Esophagus muscularis mucosa (tissue), 4 donors: ENCODE measurements at regions not wholly inside any gene's neighbourhood (a gene's known extent, or its start where the extent isn't known, plus 50 kb on each side); places are given as distances from the start of the nearest gene placed in this dataset.
"Not testable (repeated sequence)": the region's sequence is repeated elsewhere in the genome, so short reads cannot be mapped to it uniquely, and the experiment has no call there.

ENCODE experiments used
- DNase-seq: peaks from one replicate; pipeline ENCODE4 v3.0.0-alpha.2; 2017; ENCODE audit errors: extremely low spot score
- H3K27ac ChIP-seq, 4 donors: fragments of 200-600 bp; sonication (generic); replicated peaks in 1 of 4; 1 replicate in 3 of 4; 2 replicates in 1 of 4; pipeline ENCODE4 v1.5.1; 2016 to 2019; ENCODE audit warnings: mild to moderate bottlenecking in 1 of 4
- H3K27me3 ChIP-seq, 4 donors: fragments of 200-600 bp; sonication (generic); one replicate each; pipeline versions ENCODE4 v1.5.1 to v1.6.0; 2016 to 2019
- H3K36me3 ChIP-seq, 4 donors: fragments of 200-600 bp; sonication (generic); one replicate each; pipeline ENCODE4 v1.5.1; 2016 to 2019
- H3K4me1 ChIP-seq, 4 donors: fragments of 200-600 bp; sonication (generic); one replicate each; pipeline ENCODE4 v1.5.1; 2016 to 2019
- H3K4me3 ChIP-seq, 4 donors: fragments of 200-600 bp; sonication (generic); 1 replicate in 2 of 4; 2 replicates in 2 of 4; pipeline ENCODE4 v1.5.1; 2016 to 2019; ENCODE audit warnings: mild to moderate bottlenecking in 4 of 4, moderate library complexity in 1 of 4
- H3K9me3 ChIP-seq, 4 donors: fragments of 200-600 bp; sonication (generic); 1 replicate in 3 of 4; 2 replicates in 1 of 4; pipeline ENCODE4 v1.5.1; 2016 to 2019
- CTCF ChIP-seq, 3 experiments: fragments of 200-600 bp in 2 of 3; fragments of 450-650 bp in 1 of 3; sonication (generic) in 2 of 3; IDR thresholded peaks; one replicate each; pipeline ENCODE4 v1.5.1; 2017 to 2019; ENCODE audit warnings: antibody characterized with exemption in 3 of 3, mild to moderate bottlenecking in 2 of 3, moderate library complexity in 1 of 3
- EP300 ChIP-seq: sonication (generic); formaldehyde crosslinking; IDR thresholded peaks from one replicate; pipeline ENCODE4 v1.6.1; 2017; ENCODE audit warnings: antibody characterized with exemption
- POLR2A ChIP-seq: fragments of 450-650 bp; IDR thresholded peaks from one replicate; pipeline ENCODE4 v1.6.1; 2017; ENCODE audit warnings: antibody characterized with exemption, moderate library complexity, mild to moderate bottlenecking, low read depth
- POLR2AphosphoS5 ChIP-seq, 2 donors: sonication (generic); formaldehyde crosslinking; IDR thresholded peaks; one replicate each; pipeline ENCODE4 v1.6.1; 2017; ENCODE audit warnings: antibody characterized with exemption in 2 of 2
- WGBS: methylation state at CpG from one replicate; pipeline ENCODE4 v1.1.5; 2018; 5-methylcytosine and 5-hydroxymethylcytosine counted together
- intact Hi-C: fragments of 100-400 bp; cut with DNase I; formaldehyde crosslinking; loops from one replicate; pipeline ENCODE4 v1.15.1; 2023

GRCh38 chr19:28541602-28542393 is 671.2 kb downstream of the UQCRFS1 start:
- intact Hi-C loops: no loop called here
- H3K4me1 ChIP-seq: no peaks in the 10 kb centered on the region
- no peak for DNase-seq
- H3K27ac ChIP-seq: no peak overlapping the region
- H3K36me3 ChIP-seq: no peaks in the 10 kb centered on the region
- TF ChIP-seq EP300 (no peak), POLR2A (no peak), CTCF (IDR thresholded peaks at IDR 0.05) (no peak), POLR2AphosphoS5 (IDR thresholded peaks at IDR 0.05) (no peak)
- peaks cover 0 to 14% (median 6%) of the 10 kb centered on the region in 4 donors for H3K9me3 ChIP-seq
- no peaks in the 10 kb centered on the region for H3K27me3 ChIP-seq
- no peak overlapping the region for H3K4me3 ChIP-seq
- WGBS: 86% methylated on average over 6 of the region's 6 CpGs

- intact Hi-C loops: no loop called here
- Histone ChIP-seq H3K36me3 (no peaks in the 10 kb centered on the region), H3K9me3 (peaks cover 0 to 20% (median 6%) of the 10 kb centered on the region in 4 donors), H3K4me1 (no peaks in the 10 kb centered on the region), H3K4me3 (no peak overlapping the region), H3K27me3 (no peaks in the 10 kb centered on the region), H3K27ac (no peak overlapping the region)
- no peak for TF ChIP-seq EP300
- no peak for TF ChIP-seq POLR2AphosphoS5 (IDR thresholded peaks at IDR 0.05)
- TF ChIP-seq CTCF (IDR thresholded peaks at IDR 0.05): no peak
- TF ChIP-seq POLR2A: no peak
- 86% methylated on average over 3 of the region's 3 CpGs for WGBS
- no peak for DNase-seq
Measured at GRCh38 chr19:28541029-28541428, 671.9 kb downstream of the UQCRFS1 start.

GRCh38 chr19:28540385-28540784 is 672.6 kb downstream of the UQCRFS1 start:
- H3K9me3 ChIP-seq: peaks cover 0 to 20% (median 6%) of the 10 kb centered on the region in 4 donors
- H3K4me1 ChIP-seq, H3K27me3 ChIP-seq, H3K36me3 ChIP-seq, intact Hi-C loops, H3K4me3 ChIP-seq, H3K27ac ChIP-seq, DNase-seq: not testable (repeated sequence)
- WGBS: 92% methylated on average over 6 of the region's 6 CpGs

- Histone ChIP-seq H3K9me3 (peaks cover 0 to 20% (median 6%) of the 10 kb centered on the region in 4 donors), H3K4me3 (no peak overlapping the region), H3K27ac (no peak overlapping the region), H3K27me3 (no peaks in the 10 kb centered on the region), H3K4me1 (no peaks in the 10 kb centered on the region), H3K36me3 (no peaks in the 10 kb centered on the region)
- DNase-seq: no peak
- TF ChIP-seq EP300 (no peak), POLR2A (no peak), POLR2AphosphoS5 (IDR thresholded peaks at IDR 0.05) (no peak), CTCF (IDR thresholded peaks at IDR 0.05) (no peak)
- intact Hi-C loops: no loop called here
Measured at GRCh38 chr19:28539759-28540158, 673.2 kb downstream of the UQCRFS1 start.

- DNase-seq, H3K4me1 ChIP-seq, H3K27ac ChIP-seq, H3K27me3 ChIP-seq, H3K36me3 ChIP-seq, H3K4me3 ChIP-seq, intact Hi-C loops: not testable (repeated sequence)
- WGBS: no CpG with 5 or more reads among the region's 2 CpGs
- H3K9me3 ChIP-seq: peaks cover 0 to 20% (median 6%) of the 10 kb centered on the region in 4 donors
Measured at GRCh38 chr19:28538579-28538978, 674.4 kb downstream of the UQCRFS1 start.

GRCh38 chr19:28537896-28538295 is 675.1 kb downstream of the UQCRFS1 start:
- Histone ChIP-seq H3K4me3 (no peak overlapping the region), H3K27ac (no peak overlapping the region), H3K4me1 (no peaks in the 10 kb centered on the region), H3K9me3 (peaks cover 0 to 20% (median 6%) of the 10 kb centered on the region in 4 donors), H3K36me3 (no peaks in the 10 kb centered on the region), H3K27me3 (no peaks in the 10 kb centered on the region)
- intact Hi-C loops: no loop called here
- TF ChIP-seq CTCF (IDR thresholded peaks at IDR 0.05) (no peak), POLR2A (no peak), POLR2AphosphoS5 (IDR thresholded peaks at IDR 0.05) (no peak), EP300 (no peak)
- WGBS: 82% methylated on average over 2 of the region's 2 CpGs
- no peak for DNase-seq
